Astrocyte of the cerebellum (primary cell): ENCODE measurements at regions not wholly inside any gene's neighbourhood (a gene's known extent, or its start where the extent isn't known, plus 50 kb on each side); places are given as distances from the start of the nearest gene placed in this dataset.

Experiments used
- DNase-seq: peaks from one replicate; pipeline ENCODE4 v3.0.0-alpha.2; 2011; ENCODE audit warnings: low read depth
- H3K4me3 ChIP-seq: 2 replicates; pipeline ENCODE4 v1.5.1; 2011; ENCODE audit warnings: mild to moderate bottlenecking, low read depth, low read length, moderate library complexity
- in situ Hi-C: cut with HindIII; loops from 2 replicates; pipeline ENCODE4 v1.10.0; 2017; ENCODE audit warnings: low sequenced_read_pairs
- TF ChIP-seq, protein P1 (sequence below): IDR thresholded peaks from 2 replicates; pipeline ENCODE4 v1.5.1; 2012; ENCODE audit warnings: low read length, low read depth, moderate library complexity, mild to moderate bottlenecking; ENCODE audit errors: missing control alignments

- TF ChIP-seq, protein P1, sequence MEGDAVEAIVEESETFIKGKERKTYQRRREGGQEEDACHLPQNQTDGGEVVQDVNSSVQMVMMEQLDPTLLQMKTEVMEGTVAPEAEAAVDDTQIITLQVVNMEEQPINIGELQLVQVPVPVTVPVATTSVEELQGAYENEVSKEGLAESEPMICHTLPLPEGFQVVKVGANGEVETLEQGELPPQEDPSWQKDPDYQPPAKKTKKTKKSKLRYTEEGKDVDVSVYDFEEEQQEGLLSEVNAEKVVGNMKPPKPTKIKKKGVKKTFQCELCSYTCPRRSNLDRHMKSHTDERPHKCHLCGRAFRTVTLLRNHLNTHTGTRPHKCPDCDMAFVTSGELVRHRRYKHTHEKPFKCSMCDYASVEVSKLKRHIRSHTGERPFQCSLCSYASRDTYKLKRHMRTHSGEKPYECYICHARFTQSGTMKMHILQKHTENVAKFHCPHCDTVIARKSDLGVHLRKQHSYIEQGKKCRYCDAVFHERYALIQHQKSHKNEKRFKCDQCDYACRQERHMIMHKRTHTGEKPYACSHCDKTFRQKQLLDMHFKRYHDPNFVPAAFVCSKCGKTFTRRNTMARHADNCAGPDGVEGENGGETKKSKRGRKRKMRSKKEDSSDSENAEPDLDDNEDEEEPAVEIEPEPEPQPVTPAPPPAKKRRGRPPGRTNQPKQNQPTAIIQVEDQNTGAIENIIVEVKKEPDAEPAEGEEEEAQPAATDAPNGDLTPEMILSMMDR: no peak
- in situ Hi-C loops: no loop called here
Measured at GRCh38 chr20:29687438-29687837, 1570.0 kb upstream of the DEFB115 start.

DNA sequence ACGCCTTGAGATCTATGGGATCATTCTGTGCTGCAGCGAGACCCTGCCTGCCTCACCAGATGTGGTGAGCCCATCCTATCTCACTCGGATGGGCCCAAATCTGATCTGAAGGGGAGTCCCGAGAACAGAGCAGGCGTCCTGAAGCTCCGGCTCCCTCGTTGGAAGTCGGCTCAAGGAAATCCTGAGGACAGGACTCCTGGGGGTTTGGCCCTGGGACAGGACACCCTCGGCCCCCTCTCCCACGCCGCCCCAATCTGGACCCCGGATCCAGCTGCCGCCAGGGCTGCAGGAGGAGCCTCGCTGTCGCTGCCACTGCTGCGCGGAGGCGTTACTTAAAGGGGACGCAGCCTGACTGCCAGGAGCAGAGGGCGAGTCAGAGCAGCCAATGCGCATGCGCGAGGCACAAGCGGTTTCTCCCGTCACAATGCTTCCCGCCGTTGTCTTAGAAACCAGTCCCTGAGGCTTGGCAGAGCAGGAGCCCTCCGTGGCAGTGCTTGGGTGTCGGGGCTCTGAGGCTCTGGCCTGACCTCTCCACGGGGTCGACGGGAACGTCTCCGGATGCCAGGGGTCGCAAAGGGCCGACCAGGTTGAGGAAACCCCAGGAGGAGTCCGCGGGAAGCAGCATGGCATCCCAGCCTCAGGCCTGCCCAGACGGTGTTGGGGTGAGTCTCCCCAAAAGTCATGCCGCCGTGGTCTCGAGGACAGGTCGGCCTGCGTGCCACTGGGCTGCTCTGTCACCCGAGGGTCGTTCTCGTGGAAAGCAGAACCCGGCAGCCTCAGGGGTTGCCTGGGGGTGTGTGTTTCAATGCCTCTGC lies 1567.8 kb upstream of the DEFB115 start:
- H3K4me3 ChIP-seq: no peak overlapping the region
- no peak for DNase-seq
- in situ Hi-C loops: no loop called here
- TF ChIP-seq, protein P1: no peak

More at GRCh38 chr20:29687438-29687837, 1570.0 kb upstream of the DEFB115 start:
- no peak for DNase-seq
- H3K4me3 ChIP-seq: no peak overlapping the region

GRCh38 chr20:29690274-29690673 lies 1567.2 kb upstream of the DEFB115 start:
- in situ Hi-C loops: no loop called here
- TF ChIP-seq, protein P1: no peak
- no peak overlapping the region for H3K4me3 ChIP-seq
- no peak for DNase-seq

DNA sequence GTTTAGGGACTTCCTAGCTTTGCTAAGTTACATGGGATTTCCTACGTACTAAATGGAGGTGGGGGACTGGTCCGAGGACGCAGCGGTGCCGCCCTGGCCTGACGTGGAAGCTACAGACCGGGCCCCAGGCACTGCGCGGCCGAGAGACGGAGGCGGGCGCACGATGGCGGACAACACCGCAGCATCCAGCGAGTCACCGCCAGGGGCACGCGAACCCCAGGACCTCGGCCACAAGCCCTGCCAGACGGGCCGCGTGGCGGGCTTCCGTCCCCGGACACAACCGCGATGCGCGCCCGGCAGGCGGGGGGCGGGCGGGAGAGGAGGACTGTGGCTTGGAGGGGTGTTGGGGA lies 1516.9 kb upstream of the DEFB115 start:
- no peak overlapping the region for H3K4me3 ChIP-seq
- TF ChIP-seq, protein P1: no peak
- in situ Hi-C loops: no loop called here
- DNase-seq: no peak

DNA sequence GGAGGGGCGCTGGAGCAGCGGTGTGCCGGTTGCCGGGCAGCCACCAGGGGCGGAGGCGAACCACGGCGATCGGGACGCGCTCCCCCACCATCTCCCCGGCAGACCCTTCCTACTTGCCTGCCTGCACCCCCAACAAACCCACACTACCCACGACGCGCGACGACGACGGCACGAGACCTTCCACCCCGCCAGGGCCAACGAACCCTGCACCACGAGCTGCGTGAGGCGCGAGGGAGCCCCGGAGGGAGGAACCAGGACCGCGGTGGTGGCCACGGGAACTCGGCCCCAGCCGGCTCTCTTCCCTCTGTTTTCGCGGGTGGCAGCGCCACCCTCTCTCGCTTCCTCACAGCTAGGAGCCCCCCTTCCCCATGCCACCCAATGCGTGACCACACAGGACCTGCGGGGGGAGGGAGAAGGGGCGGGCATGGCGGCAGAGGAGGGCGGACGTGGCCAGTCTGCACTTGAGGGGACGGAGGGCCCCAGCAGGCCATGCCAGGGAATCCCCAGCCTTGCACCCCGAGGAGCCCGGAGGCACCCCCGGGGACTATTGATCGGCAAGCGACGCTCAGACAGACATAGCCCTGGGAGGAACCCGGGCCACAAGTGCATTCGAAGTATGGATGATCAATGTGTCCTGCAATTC lies 1516.4 kb upstream of the DEFB115 start:
- no peak for DNase-seq
- in situ Hi-C loops: no loop called here
- no peak overlapping the region for H3K4me3 ChIP-seq
- TF ChIP-seq, protein P1: no peak

DNA sequence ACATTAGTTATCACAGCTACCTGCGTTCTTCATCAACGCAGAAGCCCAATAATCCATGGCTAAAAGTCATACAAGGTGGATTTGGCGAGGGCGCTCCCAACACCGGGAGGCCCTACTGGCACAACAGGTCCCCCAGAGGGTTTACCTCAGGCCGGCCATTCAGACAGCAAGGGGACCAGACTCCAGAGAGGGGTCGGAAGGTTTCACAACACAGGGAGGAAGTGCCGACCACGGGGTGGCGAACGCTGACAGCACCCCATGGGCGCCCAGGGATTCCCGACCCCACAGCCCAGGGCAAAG lies 1515.9 kb upstream of the DEFB115 start:
- TF ChIP-seq, protein P1: no peak
- in situ Hi-C loops: no loop called here

More for the DNA sequence above, 1515.9 kb upstream of the DEFB115 start:
- no peak overlapping the region for H3K4me3 ChIP-seq
- DNase-seq: no peak
